ENCODE measurements at regions not wholly inside any gene's neighbourhood (a gene's known extent, or its start where the extent isn't known, plus 50 kb on each side); places are given as distances from the start of the nearest gene placed in this dataset.

- DNase-seq (ENCODE audit: low read depth): no peak
Observed at GRCh38 chr22:49483281-49483870, 344.3 kb downstream of the BRD1 start.

- no peak for DNase-seq (ENCODE audit: low read depth)
Observed at GRCh38 chr22:49482811-49483210, 344.9 kb downstream of the BRD1 start.

- DNase-seq (ENCODE audit: low read depth): peak; percentile 69
Observed at GRCh38 chr22:49481659-49482399, 345.8 kb downstream of the BRD1 start.

- DNase-seq (ENCODE audit: low read depth): no peak
Observed at GRCh38 chr22:49480896-49481658, 346.6 kb downstream of the BRD1 start.

- DNase-seq (ENCODE audit: low read depth): no peak
Observed at GRCh38 chr22:49480331-49480730, 347.3 kb downstream of the BRD1 start.

- DNase-seq (ENCODE audit: low read depth): no peak
Observed at GRCh38 chr22:49479566-49479965, 348.1 kb downstream of the BRD1 start.

GRCh38 chr22:49476800-49477400, 350.8 kb downstream of the BRD1 start:
- no peak for DNase-seq (ENCODE audit: low read depth)

GRCh38 chr22:49476176-49476575, 351.5 kb downstream of the BRD1 start:
- no peak for DNase-seq (ENCODE audit: low read depth)

- DNase-seq (ENCODE audit: low read depth): no peak
Observed at GRCh38 chr22:49475253-49475652, 352.4 kb downstream of the BRD1 start.

GRCh38 chr22:49473286-49473685, 354.4 kb downstream of the BRD1 start:
- no peak for DNase-seq (ENCODE audit: low read depth)

- no peak for DNase-seq (ENCODE audit: low read depth)
Observed at GRCh38 chr22:49470741-49471503, 356.8 kb downstream of the BRD1 start.

- no peak for DNase-seq (ENCODE audit: low read depth)
Observed at GRCh38 chr22:49469896-49470740, 357.6 kb downstream of the BRD1 start.

- DNase-seq (ENCODE audit: low read depth): peak; percentile 21
Observed at GRCh38 chr22:49468487-49469198, 359.0 kb downstream of the BRD1 start.

- no peak for DNase-seq (ENCODE audit: low read depth)
Observed at GRCh38 chr22:49466878-49467595, 360.6 kb downstream of the BRD1 start.

- no peak for DNase-seq (ENCODE audit: low read depth)
Observed at GRCh38 chr22:49464037-49464436, 363.6 kb downstream of the BRD1 start.

GRCh38 chr22:49462795-49463194, 364.9 kb downstream of the BRD1 start:
- DNase-seq (ENCODE audit: low read depth): peak; percentile 86

- DNase-seq (ENCODE audit: low read depth): no peak
Observed at GRCh38 chr22:49462291-49462690, 365.4 kb downstream of the BRD1 start.

GRCh38 chr22:49461674-49462073, 366.0 kb downstream of the BRD1 start:
- DNase-seq (ENCODE audit: low read depth): no peak

GRCh38 chr22:49460592-49461281, 366.9 kb downstream of the BRD1 start:
- DNase-seq (ENCODE audit: low read depth): no peak
